DOHH2 (cell line): ENCODE measurements at regions not wholly inside any gene's neighbourhood (a gene's known extent, or its start where the extent isn't known, plus 50 kb on each side); places are given as distances from the start of the nearest gene placed in this dataset.

Experiments used
- CTCF ChIP-seq: fragments of 200-600 bp; sonication (generic); IDR thresholded peaks from one replicate; pipeline ENCODE4 v1.5.1; 2014; ENCODE audit warnings: antibody characterized with exemption, mild to moderate bottlenecking, low read depth, low read length; ENCODE audit not compliant: poor library complexity, severe bottlenecking
- EZH2phosphoT487 ChIP-seq: fragments of 200-600 bp; sonication (generic); IDR thresholded peaks from 2 replicates; pipeline ENCODE4 v1.6.1; 2017; ENCODE audit warnings: borderline replicate concordance, mild to moderate bottlenecking, antibody characterized with exemption, low read length, moderate library complexity, mixed read lengths

GRCh38 chr6:85983032-85983659, 340.5 kb upstream of the SYNCRIP start:
- TF ChIP-seq EZH2phosphoT487 = no peak
- no peak for TF ChIP-seq CTCF
